Left lung (tissue), 4 donors: ENCODE measurements at regions not wholly inside any gene's neighbourhood (a gene's known extent, or its start where the extent isn't known, plus 50 kb on each side); places are given as distances from the start of the nearest gene placed in this dataset.

Experiments
- ATAC-seq: fragments of 200-7000 bp; cut with Tn5 transposase; one replicate; pipeline ENCODE4 v1.9.1; 2020; ENCODE audit warnings: moderate library complexity
- DNase-seq, 4 donors: peaks; one replicate each; pipeline ENCODE4 v3.0.0-alpha.2; 2013 to 2020
- H3K27ac ChIP-seq, 2 donors: fragments of 200-600 bp; sonication (generic) in 1 of 2; one replicate each; pipeline versions ENCODE4 v1.5.0 to v1.8.0; 2020 to 2021
- H3K27me3 ChIP-seq, 2 donors: fragments of 200-600 bp; sonication (generic) in 1 of 2; one replicate each; pipeline versions ENCODE4 v1.5.0 to v1.8.0; 2020 to 2021
- H3K36me3 ChIP-seq, 2 donors: fragments of 200-600 bp; sonication (generic) in 1 of 2; one replicate each; pipeline versions ENCODE4 v1.5.0 to v1.8.0; 2020 to 2021
- H3K4me1 ChIP-seq, 2 donors: fragments of 200-600 bp; one replicate each; pipeline ENCODE4 v1.8.0; 2021
- H3K4me3 ChIP-seq, 2 donors: fragments of 200-600 bp; sonication (generic) in 1 of 2; one replicate each; pipeline versions ENCODE4 v1.5.0 to v1.8.0; 2020 to 2021; ENCODE audit warnings: mild to moderate bottlenecking in 1 of 2
- H3K9me3 ChIP-seq, 2 donors: fragments of 200-600 bp; sonication (generic) in 1 of 2; one replicate each; pipeline versions ENCODE4 v1.5.0 to v1.8.0; 2020 to 2021
- intact Hi-C, 2 donors: fragments of 100-400 bp; cut with DNase I; formaldehyde crosslinking; loops; one replicate each; pipeline versions ENCODE4 v1.11.2 to v1.14.2; 2022
- TF ChIP-seq, protein P1 (sequence below), 2 donors: fragments of 200-600 bp; sonication (generic) in 1 of 2; IDR thresholded peaks; one replicate each; pipeline versions ENCODE4 v1.5.0 to v1.8.0; 2021; ENCODE audit warnings: antibody characterized with exemption in 2 of 2
- donor health status: DM: no; HTN: yes; CAD: no.
- donor health status: DM: no; HTN: no; CAD: no.

- no peaks in the 10 kb centered on the region for H3K36me3 ChIP-seq
- DNase-seq = no peak
- H3K4me1 ChIP-seq = no peaks in the 10 kb centered on the region
- intact Hi-C loops = no loop called here
- no peak overlapping the region for H3K4me3 ChIP-seq
- TF ChIP-seq, protein P1, sequence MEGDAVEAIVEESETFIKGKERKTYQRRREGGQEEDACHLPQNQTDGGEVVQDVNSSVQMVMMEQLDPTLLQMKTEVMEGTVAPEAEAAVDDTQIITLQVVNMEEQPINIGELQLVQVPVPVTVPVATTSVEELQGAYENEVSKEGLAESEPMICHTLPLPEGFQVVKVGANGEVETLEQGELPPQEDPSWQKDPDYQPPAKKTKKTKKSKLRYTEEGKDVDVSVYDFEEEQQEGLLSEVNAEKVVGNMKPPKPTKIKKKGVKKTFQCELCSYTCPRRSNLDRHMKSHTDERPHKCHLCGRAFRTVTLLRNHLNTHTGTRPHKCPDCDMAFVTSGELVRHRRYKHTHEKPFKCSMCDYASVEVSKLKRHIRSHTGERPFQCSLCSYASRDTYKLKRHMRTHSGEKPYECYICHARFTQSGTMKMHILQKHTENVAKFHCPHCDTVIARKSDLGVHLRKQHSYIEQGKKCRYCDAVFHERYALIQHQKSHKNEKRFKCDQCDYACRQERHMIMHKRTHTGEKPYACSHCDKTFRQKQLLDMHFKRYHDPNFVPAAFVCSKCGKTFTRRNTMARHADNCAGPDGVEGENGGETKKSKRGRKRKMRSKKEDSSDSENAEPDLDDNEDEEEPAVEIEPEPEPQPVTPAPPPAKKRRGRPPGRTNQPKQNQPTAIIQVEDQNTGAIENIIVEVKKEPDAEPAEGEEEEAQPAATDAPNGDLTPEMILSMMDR (IDR thresholded peaks at IDR 0.05) = no peak
- H3K9me3 ChIP-seq = peaks cover 0 to 12% of the 10 kb centered on the region in 2 donors
- ATAC-seq = no peak
- no peaks in the 10 kb centered on the region for H3K27me3 ChIP-seq
- H3K27ac ChIP-seq = no peak overlapping the region
Observed at GRCh38 chr2:228549441-228550007, 368.0 kb upstream of the SPHKAP start.

GRCh38 chr2:228548230-228548629 is 366.7 kb upstream of the SPHKAP start:
- Histone ChIP-seq H3K27me3 (no peaks in the 10 kb centered on the region), H3K36me3 (no peaks in the 10 kb centered on the region), H3K9me3 (peaks cover 0 to 12% of the 10 kb centered on the region in 2 donors), H3K4me1 (no peaks in the 10 kb centered on the region), H3K27ac (no peak overlapping the region), H3K4me3 (no peak overlapping the region)
- TF ChIP-seq, protein P1 (IDR thresholded peaks at IDR 0.05) = no peak
- ATAC-seq = no peak
- intact Hi-C loops = no loop called here
- no peak for DNase-seq

DNA sequence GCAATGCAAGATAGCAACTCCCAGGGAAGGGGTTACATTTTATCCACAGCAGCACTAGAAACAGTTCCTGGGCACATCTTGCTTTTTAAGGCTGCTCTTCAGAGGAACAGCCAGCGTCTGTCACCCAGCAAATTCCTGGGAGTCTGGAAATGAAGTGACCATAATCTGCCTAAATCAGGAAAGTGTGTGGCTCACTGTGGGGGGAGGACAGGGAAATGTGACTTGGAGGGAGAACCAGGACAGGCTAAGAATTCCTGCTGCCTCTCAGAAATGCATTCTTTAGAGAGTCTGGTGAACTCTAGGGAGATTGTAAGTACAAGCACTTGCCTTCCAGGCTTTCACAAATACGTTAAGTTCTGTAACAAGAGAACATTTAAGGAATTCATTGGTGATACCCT is 364.3 kb upstream of the SPHKAP start:
- no peaks in the 10 kb centered on the region for H3K27me3 ChIP-seq
- intact Hi-C loops = no loop called here
- H3K4me3 ChIP-seq = no peak overlapping the region
- H3K36me3 ChIP-seq = no peaks in the 10 kb centered on the region
- no peak for DNase-seq
- TF ChIP-seq, protein P1 (IDR thresholded peaks at IDR 0.05) = no peak
- H3K9me3 ChIP-seq = peaks cover 0 to 12% of the 10 kb centered on the region in 2 donors
- no peak for ATAC-seq
- no peaks in the 10 kb centered on the region for H3K4me1 ChIP-seq
- H3K27ac ChIP-seq = no peak overlapping the region

- H3K36me3 ChIP-seq = no peaks in the 10 kb centered on the region
- H3K9me3 ChIP-seq = peaks cover 0 to 12% of the 10 kb centered on the region in 2 donors
- no peak for DNase-seq
- H3K27ac ChIP-seq = no peak overlapping the region
- no peak for ATAC-seq
- H3K27me3 ChIP-seq = no peaks in the 10 kb centered on the region
- intact Hi-C loops = no loop called here
- no peaks in the 10 kb centered on the region for H3K4me1 ChIP-seq
- TF ChIP-seq, protein P1 (IDR thresholded peaks at IDR 0.05) = no peak
- H3K4me3 ChIP-seq = no peak overlapping the region
Observed at GRCh38 chr2:228545041-228545747, 363.7 kb upstream of the SPHKAP start.

DNA sequence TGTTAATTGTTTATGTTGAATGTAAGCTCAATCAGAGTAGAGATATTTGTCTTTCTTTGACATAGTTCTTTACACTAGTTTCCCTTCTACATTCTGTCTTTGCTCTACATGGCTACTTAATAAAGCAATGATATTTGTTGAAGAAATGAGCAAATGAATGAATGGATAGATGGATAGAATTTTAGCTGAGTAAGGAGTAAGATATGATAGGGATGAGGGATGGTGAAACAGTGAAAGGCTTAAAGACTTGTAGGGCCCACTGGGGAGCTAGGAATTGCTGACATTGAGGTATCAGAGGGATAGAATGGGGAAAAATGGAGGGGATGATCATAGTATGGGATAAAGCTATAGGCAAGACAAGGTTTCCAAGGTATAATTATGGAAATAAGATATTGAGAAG is 361.6 kb upstream of the SPHKAP start:
- H3K27me3 ChIP-seq = no peaks in the 10 kb centered on the region
- no peaks in the 10 kb centered on the region for H3K36me3 ChIP-seq
- H3K4me3 ChIP-seq = no peak overlapping the region
- DNase-seq (no peak), ATAC-seq (no peak)
- intact Hi-C loops = no loop called here
- peaks cover 0 to 15% of the 10 kb centered on the region in 2 donors for H3K9me3 ChIP-seq
- no peaks in the 10 kb centered on the region for H3K4me1 ChIP-seq
- no peak overlapping the region for H3K27ac ChIP-seq
- TF ChIP-seq, protein P1 (IDR thresholded peaks at IDR 0.05) = no peak
